Astrocyte (in vitro differentiated cells and primary cell): ENCODE measurements at regions not wholly inside any gene's neighbourhood (a gene's known extent, or its start where the extent isn't known, plus 50 kb on each side); places are given as distances from the start of the nearest gene placed in this dataset.

Experiments used
- CTCF ChIP-seq: IDR thresholded peaks from 2 replicates; pipeline ENCODE4 v1.5.1; 2011; ENCODE audit warnings: low read depth, mild to moderate bottlenecking, inconsistent platforms, low read length, moderate library complexity; ENCODE audit not compliant: insufficient read depth
- EZH2 ChIP-seq: IDR thresholded peaks from 2 replicates; pipeline ENCODE4 v1.6.1; 2012; ENCODE audit warnings: mild to moderate bottlenecking, low read length, inconsistent platforms; ENCODE audit not compliant: insufficient read depth

DNA sequence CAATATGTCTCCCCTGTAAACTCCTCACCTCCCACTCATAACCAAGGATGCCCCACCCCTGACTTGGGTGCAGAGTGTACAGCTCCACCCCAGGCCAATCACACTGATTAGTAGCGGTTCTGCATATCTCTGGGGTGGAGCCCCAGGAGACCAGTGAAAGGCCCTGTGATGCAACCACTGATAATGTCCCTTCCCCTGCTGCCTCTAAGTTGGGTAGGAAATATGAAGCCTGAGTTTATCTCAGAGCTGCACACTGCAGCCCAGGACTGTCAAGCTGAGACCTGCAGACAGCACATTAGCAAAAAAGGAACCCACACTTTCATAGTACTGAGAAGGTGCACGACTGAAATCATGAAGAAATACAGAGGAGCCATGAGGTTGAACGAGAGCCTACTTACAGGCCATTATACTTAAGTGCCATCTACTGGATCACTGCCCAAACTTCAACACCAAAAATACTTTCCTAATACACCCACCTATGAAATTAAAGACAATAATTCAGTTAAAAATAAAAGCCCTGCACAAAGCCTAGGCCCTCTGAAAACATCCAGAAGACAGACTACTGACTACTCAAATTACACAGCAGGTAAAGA lies 455.4 kb upstream of the LRRTM4 start:
- TF ChIP-seq CTCF (no peak), EZH2 (no peak)
